ENCODE measurements at regions not wholly inside any gene's neighbourhood (a gene's known extent, or its start where the extent isn't known, plus 50 kb on each side); places are given as distances from the start of the nearest gene placed in this dataset.
"Not testable (repeated sequence)": the region's sequence is repeated elsewhere in the genome, so short reads cannot be mapped to it uniquely, and the experiment has no call there.

DNA sequence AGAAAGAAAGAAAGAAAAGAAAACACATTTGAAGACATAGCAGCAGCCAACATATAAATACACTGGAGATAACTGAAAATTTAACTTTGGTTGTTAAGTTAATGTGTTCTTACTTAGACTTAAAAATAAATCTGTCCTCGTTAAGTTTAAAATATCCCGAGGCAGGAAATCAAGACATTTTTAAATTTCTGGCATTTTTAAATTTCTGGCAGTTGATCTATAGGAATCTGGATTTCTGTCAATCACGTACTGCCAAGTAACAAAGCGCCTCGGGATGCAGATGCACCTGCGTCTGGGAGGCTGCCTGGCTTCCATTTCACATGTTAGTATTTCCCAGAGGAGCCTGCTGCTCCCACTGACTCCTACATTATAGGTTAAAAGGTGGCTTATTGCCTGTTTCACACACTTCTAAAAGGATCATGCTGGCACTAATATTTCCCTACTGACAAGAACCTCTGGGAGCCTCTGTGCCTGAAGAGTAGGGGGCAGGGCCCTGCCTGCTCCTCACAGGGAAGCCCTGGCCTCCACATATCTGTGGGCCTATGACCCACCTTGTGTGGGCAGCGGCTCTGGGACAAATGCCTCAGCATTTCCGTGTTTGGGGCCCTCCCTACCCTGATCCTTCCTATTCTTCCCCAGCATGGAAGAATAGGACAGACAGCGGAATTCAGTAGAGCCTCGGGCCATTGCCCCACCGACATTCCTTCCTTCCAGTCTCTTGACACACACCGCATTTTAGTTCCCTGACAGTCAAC lies 62.8 kb upstream of the ATP12A start:
- no peak for DNase-seq

DNA sequence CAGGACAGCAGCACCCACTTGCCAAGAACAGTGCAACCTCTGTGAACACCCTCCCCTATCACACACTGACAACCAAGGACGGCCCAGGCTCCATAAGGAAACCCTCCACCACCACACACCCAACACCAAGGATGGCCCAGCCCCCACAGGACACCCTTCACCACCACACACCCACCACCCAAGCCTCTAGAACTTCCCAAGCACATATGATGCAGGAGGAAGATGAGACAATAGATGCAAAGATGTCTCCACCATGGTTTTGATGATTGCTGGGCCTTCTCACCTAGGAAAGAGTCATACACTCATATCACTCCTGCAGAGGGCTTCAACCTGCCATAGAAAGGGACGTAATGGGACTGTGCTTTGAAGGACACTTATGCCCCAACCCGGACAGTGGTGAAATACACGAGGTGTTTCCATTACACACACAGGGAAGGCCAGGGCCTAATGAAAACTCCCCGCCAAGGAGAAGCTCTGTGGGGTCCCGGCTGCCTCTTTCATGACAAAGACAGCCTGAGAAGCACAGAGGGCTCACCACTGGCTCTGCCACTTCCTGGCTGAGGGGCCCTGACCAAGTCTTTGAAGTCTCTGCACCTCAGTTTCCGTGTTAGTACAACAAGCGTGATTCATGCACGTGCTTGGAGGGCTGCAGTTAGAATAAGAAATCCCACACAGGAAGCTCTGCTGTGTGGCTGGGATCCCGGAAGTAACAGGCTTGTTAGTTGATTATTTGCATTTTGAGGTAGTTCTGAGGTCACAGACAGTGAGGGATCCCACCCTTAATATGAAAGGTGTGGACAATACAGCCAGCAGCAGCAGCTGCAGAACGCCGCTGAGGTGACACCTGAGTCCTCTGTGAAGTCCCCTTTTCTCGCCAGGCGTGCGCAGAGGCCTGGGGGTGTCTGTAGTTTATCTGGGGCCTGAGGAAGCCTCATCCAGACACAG lies 61.9 kb upstream of the ATP12A start:
- DNase-seq = no peak

DNA sequence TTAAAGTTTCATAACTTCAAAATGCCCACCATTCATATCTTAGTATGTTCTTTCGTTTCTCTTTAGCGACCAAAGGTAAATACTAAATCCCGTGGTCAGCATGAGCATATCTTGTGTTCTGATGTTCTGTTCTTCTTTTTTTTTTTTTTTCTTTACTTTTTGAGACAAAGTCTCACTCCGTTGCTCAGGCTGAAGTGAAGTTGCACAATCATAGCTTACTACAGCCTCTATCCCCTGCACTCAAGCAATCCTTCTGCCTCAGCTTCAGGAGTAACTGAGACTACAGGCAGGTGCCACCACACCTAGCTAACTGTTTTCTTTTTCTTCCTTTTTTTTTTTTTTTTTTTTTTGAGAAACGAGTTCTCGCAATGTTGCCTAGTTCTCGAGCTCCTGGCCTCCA lies 60.9 kb upstream of the ATP12A start:
- no peak for DNase-seq

- not testable (repeated sequence) for DNase-seq
Observed at GRCh38 chr13:24622481-24623148, 57.6 kb upstream of the ATP12A start.

DNA sequence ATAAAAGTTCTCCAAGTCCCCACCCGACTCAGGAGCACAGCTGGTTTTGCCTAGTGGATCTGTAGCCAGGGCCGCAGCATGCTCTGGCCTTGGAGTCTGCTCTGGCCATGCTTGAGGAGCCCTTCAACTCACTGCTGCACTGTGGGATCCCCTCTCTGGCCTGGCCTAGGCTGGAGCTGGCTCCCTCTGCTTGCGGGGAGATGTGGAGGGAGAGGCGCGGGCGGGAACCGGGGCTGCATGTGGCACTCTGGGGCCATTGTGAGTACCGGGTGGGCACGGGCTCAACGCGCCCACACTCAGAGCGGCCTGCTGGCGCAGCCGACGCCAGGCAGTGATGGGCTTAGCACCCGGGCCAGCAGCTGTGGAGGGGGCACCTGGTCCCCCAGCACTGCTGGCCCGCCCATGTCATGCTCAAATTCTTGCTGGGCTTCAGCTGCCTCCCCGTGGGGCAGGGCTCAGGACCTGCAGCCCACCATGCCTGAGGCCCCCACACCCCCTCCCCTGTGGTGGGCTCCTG lies 57.0 kb upstream of the ATP12A start:
- no peak for DNase-seq

DNA sequence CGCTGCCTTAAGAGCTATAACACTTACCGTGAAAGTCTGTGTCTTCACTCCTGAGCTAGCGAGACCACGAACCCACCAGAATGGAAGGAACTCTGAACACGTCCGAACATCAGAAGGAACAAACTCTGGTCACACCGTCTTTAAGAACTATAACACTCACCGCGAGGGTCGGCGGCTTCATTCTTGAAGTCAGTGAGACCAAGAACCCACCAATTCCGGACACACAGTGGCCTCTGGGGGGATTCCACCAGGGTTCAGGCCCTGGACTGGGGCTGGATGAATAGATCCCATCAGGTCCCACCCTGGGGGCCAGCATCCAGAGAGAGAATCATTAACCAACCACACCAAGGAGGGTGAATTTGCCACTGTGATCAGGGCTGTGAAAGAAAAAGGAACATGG lies 55.8 kb upstream of the ATP12A start:
- DNase-seq = no peak

- no peak for DNase-seq
Observed at GRCh38 chr13:24624801-24625231, 55.4 kb upstream of the ATP12A start.

GRCh38 chr13:24625331-24625731 lies 54.9 kb upstream of the ATP12A start:
- DNase-seq = no peak

- DNase-seq = no peak
Observed at GRCh38 chr13:24625870-24626849, 54.0 kb upstream of the ATP12A start.

- peak in 7 of 51 donors; percentile 2 to 37 (median 11) for DNase-seq
Observed at GRCh38 chr13:24627090-24627714, 53.0 kb upstream of the ATP12A start.

DNA sequence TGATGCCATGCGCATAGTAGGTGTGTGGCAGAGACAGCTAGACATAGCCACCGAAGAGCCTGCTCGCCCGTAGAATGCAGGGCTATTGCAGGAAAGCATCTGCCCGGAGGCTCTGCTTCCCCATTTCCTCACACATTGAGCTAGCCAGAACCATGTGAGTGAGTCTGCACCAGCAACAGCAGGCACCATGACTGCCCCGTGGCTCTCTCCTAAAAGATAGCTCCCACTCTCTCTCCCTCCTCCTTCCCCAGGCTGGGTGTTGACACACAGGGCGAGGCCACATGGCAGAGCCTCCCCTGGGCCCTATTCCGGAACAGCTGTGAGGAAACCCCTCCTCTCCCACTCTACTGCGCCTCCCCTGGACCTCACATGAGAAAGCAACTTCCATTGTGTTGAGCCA lies 52.3 kb upstream of the ATP12A start:
- DNase-seq = no peak

- DNase-seq = no peak
Observed at GRCh38 chr13:24629320-24629719, 50.9 kb upstream of the ATP12A start.

- no peak for DNase-seq
Observed at GRCh38 chr13:24630121-24630520, 50.1 kb upstream of the ATP12A start.
